Astrocyte of the hippocampus (primary cell): ENCODE measurements at regions not wholly inside any gene's neighbourhood (a gene's known extent, or its start where the extent isn't known, plus 50 kb on each side); places are given as distances from the start of the nearest gene placed in this dataset.
"Not testable (repeated sequence)": the region's sequence is repeated elsewhere in the genome, so short reads cannot be mapped to it uniquely, and the experiment has no call there.

Experiments used
- DNase-seq: peaks from one replicate; pipeline ENCODE4 v3.0.0; 2011; ENCODE audit warnings: low read depth, low spot score

DNA sequence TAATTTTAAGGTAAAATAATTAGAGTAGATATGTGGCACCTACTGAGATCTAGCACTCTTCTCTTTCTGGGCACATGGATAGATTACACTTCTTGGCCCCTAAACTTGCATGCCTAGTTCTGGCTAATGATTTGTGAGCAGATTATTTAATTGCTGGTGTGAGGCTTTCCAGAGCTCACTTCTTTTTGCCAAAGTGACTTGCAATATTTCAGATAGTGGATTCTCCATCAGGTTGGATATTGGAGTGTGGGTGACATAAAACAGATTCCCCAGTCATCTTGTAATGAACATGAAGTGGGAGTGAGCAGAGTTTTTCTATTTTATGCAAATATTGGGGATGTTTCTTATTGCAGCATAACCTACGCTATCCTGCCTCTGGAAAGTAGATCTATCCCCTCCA lies 247.9 kb downstream of the KLF5 start:
- no peak for DNase-seq

DNA sequence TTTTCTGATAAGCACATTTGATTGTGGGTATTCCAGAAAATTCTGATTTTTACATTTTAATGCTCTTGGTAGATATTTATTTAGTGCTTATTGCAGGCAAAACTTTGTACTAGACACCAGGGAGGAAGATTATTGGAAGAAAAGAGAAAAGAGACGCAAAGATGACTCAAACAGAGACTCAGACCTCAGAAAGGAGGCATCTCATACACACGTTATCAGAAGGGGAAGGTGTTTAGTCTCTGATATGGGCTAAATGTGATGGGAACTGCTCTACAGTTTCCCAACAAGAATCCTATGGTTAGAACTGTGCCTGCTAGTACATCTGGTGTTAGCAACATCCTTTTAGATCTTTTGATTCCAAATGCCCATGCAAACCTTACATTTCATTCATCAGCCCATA lies 245.6 kb downstream of the KLF5 start:
- DNase-seq = no peak

DNA sequence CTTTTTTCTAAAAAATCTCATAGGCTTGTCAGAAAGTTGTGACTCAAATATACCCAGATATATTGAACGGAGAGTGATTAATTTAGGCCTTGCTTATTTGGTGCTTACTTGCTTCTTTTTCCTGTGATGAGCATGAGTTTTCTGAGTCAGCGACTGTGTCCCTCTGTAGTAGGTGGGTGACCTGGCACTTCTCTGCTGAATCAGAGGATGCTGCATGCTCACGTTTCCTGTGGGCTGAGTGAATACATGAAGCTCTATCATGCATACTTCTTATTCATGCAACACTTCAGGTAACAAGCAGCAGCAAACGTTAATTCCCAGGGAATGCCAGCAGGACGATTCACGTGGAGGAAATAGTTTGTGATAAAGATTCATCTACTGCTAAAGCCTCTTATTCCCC lies 245.0 kb downstream of the KLF5 start:
- peak; percentile 24 for DNase-seq

DNA sequence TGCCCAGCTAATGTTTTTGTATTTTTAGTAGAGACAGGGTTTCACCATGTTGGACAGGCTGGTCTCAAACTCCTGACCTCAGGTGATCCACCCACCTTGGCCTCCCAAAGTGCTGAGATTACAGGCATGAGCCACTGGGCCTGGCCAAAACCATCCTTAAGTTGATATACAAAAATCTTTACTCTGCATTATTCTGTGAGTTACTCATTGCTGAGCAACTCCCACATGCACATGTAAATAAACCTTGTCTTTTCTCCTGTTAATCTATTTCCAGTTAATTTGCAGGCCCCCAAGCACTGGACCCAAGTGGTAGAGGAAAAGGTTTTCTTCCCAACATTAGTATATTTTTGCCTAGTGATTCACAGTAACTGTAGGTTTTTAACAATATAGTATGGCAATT lies 242.8 kb downstream of the KLF5 start:
- not testable (repeated sequence) for DNase-seq

DNA sequence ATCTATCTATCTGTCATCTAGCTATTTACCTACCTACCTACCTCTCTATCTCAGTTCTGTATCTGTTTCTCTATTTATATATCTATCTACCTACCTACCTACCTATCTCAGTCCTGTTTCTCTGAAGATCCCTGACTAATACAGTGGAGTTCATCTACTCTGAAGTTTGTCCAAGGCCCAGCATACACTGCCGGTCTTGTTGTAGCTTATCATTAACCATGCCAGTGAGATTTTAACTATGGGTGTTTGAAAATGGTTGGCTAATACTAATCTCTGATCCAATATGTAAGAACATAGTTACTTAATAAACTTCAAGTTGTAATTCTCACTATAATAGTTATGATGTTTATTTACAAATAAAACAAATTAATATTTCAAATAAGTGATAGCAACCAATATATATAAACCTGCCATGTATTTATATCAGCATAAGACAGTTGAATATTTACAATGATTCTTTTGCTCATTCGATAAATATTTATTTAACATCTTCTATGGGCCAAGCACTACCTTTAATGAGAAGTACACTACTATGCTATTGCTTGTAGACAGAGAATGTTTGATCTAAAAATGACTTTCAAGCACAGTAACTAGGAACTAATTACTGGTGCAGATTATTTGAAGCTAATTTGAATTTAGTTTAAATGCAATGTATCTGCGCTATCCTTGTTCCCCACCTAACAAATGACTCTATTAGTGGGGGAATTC lies 242.1 kb downstream of the KLF5 start:
- DNase-seq = no peak

DNA sequence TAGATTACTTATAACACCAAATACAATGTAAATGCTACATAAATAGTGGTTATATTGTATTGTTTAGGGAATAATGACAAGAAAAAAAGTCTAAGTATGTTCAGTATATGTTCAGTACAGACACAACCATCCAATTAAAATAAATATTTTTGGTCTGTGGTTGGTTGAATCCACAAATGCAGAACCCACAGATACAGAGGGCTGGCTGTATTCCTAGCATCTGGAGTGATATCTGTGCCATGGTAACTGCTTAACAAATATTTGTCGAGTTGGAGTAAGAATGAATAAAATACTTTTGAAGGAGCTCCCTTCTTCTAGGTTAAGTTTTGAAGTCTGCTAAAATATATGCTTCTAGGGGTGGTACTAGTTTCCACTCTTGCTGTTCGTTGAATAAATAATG lies 241.0 kb downstream of the KLF5 start:
- peak; percentile 70 for DNase-seq

DNA sequence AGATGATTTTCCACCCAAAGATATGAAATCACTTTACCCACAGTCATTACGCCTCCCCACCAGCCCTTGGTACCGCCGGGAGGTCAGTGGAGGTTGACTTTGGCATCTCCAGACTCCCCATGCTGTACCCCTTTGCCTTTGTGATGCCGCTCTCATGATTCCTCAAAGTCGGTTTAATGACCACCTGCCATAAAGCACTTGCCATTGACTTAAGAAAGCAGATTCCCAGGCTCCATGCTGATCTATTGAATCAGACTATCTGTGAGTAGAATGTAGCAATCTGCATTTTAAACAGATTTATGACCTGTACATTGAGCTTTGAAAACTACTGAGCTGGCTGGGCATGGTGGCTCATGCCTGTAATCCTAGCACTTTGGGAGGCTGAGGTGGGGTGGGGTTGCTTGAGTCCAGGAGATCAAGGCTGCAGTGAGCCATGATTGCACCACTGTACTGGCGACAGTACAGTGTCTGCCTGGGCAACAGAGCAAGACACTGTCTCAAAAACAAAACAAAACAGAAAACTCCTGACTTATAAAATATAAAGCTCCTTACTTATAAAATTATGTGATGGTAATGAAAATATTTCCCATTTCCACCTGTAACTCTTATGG lies 235.2 kb downstream of the KLF5 start:
- DNase-seq = no peak

DNA sequence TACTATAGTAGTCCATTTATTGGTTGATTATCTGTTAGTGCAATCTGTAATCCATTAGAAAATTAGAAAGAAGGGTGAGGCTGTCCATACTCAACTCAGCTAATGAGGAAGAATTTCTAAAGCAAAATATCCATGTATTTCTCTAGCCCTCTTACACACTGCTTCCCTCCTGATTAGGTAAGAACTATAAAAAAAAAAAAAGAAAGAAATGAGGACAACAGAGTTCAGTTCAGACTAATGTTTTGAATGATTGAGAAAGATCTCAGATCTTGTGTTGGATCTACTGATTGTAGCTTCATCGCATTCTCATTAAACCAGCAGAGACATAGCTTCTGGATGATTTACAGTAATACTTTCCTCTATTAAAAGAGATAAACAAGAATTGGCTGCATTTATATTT lies 233.3 kb downstream of the KLF5 start:
- no peak for DNase-seq

DNA sequence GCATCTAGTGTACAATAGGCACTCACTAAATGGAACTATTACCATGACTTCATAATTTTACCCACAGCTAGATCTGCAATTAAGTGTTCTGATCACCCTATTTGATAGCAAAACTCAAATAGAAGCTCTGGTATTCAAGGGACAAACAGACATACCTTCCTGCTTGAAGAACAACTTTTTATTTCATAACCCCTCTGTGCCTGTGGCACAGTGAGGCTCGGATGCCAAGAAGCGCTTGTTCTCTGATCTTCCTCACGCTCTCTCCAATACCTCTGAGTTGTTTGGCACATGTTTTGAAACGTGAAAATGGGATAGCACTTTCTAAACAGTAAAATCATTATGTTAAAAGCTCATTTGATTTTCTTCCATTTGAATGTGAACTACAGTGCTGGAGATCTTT lies 232.0 kb downstream of the KLF5 start:
- no peak for DNase-seq

DNA sequence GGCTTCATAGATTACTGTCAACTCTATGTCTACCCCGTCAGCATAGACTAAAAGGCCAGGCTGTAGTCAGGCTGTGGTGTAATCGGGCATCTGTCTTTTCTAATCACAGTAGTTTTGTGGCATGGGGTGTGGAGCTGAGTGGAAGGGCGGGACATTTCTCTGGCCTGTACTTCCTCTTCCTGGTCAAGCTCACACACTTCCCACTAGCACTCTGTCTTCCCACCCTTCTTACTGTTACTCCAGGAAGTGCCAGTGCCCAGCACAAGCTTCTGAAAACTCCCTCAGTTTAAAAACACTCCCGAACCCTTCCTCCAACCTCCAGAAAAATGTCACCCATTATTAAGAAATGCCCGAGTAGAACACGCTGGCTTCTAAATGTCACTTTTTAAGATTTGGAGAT lies 229.8 kb downstream of the KLF5 start:
- DNase-seq = no peak

DNA sequence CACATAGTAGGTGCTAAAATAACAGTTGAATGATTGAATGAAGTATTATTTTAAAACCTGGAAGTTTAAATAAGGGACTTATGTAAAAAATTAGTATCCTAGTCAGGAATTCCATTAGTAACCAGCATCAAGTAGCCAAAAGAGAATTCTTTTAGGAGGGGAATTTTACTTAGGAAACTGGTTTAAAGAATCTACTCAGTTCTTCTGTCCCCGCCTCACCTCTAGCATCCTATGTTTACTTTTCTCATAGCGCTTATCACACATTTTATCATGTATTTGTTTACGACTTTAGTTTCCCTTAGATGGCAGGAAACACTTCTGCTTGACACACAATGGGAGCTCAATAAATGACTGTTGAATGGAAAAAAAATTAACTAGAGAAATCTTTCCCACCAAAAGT lies 229.0 kb downstream of the KLF5 start:
- DNase-seq = no peak

DNA sequence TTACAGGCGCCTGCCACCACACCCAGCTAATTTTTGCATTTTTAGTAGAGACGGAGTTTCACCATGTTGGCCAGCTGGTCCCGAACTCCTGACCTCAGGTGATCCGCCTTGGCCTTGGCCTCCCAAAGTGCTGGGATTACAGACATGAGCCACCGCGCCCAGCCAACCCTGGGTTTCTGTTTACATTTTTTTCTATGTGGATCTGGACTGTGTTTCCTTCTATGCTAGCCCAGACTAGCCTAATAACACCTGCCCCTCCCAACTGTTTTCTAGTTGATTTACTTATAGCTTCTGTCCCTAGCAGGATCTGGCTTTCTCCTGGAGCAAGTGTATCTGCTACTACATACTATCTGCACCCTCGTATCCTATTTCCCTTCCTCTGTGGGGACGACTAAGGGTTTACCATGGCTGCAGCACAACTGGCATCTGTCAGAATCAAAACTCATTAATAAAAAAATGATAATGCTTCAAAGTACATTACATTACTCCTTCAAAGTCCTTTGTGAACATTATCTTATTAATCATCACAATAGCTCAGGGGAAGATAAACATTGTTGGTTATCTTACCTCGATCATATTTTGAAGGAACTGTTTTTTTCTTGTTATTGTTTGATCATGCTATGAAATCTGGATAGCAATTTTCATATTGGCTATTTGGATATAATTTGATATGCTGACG lies 228.3 kb downstream of the KLF5 start:
- no peak for DNase-seq

DNA sequence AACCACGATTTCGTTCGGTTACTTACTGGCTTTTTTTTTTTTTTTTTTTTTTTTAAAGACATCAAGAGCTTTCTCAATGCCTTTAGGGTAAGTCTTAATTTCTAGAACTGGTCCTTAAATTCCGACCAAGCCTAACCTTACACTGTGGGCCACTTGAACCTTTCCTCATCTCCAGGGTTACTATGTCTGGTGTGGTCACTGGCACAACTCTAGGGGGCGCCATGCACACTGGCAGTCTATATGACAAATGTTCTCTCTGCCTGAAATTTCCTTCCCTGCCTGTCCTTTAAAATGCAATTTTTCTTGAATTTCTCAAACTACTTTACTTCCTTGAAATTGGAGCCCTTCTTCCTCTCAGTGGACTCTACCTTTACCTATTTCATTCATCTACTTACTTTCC lies 227.4 kb downstream of the KLF5 start:
- no peak for DNase-seq

DNA sequence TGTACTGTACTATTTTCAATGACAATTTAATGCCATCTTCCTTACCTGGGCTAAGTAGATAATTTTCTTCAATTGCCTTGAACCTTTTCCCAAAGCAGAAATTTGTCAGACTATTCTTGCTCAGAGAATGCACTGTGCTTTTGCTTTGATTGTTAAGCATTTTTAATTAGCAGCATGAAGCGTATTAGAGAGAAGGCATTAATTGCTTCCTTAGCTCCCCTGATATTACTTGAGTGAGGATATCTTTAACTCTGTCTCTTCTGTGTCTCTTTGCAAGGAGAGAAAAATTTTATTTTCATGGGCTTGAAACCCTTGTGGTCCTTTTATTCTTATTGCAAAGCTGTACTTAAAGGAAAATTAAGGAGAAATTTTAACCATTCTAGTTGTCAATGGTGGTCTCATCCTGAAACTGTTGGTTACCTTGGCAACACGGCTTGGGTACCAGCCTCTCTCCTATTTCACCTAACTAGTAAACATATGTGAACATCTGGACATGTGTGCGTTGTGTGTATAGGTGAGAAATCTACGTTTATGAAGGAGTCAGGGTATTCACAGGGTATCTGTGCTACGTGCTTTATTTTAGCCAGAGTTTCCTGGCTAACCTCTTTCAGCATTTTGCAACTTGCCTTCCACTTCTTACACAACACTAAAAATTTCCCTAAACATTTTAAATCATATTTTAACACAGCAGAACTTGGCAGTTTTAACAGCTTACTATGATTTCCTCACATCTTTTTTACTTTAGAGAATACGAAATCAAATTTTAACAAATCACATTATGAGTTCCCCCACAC lies 225.5 kb downstream of the KLF5 start:
- DNase-seq = no peak

DNA sequence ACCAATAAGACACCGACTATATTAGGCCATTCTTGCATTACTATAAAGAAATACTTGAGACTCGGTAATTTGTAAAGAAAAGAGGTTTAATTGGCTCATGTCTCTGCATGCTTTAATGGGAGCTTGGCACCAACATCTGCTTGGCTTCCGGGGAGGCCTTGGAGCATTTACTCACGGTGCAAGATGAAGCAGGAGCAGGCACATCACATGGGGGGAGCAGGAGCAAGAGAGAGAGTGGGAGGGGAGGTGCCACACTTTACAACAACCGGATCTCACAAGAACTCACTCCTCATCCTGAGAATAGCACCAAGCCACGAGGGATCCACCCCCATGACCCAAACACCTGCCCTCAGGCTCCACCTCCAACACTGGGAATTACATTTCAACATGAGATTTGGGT lies 224.8 kb downstream of the KLF5 start:
- no peak for DNase-seq

DNA sequence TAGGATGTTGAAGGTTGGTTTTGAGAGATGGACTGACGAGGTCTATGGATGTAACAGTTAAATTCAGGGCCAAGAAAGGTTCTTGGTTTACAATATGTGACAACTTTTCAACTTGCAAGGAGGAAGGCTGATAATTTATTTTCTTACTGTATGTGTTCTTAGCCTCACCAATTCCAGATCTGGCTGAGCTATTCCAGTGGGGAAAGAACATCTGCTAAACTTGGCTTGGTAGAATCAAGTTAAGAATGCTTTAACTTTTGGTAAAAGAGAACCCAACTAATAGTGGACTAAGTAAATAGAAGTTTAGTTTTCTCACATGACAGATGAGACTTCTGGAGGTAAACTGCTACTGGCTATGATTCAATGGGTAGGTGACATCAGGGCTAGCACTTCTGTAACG lies 222.9 kb downstream of the KLF5 start:
- DNase-seq = no peak

DNA sequence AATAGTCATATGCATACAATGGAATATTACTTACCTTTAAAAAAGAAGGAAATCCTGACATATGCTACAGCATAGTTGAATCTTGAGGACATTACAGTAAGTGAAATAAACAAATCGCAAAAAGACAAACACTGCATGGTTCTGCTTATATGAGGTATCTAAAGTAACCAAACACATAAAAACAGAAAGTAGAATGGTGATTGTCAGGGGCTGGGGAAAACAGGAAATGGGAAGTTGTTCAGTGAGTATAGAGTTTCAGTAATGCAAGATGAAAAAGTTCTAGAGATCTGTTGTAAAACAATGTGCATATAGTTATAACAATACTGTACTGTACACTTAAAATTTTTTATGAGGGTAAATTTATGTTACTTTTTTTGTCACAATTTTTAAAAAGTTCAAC lies 219.4 kb downstream of the KLF5 start:
- DNase-seq = no peak

DNA sequence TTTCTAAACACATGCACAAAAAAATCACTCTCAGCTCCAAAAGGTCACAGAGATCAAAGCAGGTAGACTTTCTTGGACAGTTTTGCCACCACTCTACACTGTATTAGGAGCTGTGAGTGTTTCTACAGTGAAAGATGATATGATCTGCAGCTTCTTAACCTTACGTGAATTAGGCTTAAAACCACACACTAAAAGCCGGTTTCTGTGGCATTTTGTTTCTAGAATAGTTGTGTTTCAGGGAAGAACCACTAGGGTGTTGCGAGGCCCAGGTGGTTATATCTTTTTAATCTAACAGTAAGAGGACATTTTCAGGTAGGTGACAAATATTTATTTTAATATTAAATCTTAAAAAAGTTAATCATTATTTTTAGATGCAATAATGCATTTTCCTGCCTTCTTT lies 216.4 kb downstream of the KLF5 start:
- no peak for DNase-seq

DNA sequence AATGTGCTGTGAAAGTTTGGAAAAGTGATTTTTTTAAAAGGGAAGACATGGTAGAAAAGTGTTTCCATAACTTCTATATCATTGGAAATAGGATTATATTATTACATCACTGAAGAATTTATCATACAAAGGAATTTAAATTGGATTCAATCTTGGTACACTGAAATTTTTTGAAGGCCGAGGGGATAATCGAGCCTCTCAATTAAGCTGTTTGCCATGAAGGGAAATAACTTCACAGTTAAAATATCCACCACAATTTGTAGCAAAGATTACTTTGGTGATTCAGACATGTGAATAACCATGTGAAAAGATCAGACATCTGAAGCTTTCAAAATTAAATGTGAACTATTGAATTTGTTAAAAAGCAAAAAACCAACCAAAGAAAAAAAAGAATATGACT lies 215.3 kb downstream of the KLF5 start:
- DNase-seq = peak; percentile 53

DNA sequence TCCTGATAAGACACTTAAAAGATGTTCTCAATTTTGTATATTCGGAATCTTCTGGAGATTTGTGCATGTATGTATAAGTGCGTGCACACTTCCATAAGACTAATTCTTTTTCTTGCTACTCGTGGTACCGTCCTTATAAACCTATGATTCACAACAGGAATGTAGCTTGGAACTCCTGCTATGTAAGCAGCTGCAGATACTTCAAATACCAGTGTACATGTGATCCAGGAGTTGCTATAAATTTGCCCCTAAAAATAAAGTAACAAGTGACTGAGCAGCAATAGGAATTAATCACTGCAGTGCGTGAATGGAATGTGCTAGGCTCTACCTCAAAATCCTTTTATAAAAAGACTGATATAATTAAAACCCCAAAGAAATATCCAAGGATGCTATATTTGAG lies 214.9 kb downstream of the KLF5 start:
- peak; percentile 86 for DNase-seq

DNA sequence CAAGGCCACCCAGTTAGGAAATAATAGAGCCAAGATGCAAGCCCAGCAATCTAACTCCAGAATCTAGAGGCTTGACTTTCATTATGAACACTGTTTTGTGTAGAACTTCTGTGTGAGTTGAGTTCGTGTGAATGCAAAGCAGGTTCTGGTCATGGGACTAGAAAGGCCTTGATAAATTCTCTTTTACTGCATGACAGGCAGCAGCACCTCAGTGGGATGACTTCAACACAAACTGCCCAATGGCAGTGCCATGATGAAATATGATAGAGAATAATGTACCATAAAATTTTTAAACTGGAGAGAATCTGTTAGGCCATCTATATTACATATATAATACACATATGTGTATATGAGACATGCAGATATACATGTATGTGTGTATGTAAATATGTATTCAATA lies 214.5 kb downstream of the KLF5 start:
- DNase-seq = no peak

DNA sequence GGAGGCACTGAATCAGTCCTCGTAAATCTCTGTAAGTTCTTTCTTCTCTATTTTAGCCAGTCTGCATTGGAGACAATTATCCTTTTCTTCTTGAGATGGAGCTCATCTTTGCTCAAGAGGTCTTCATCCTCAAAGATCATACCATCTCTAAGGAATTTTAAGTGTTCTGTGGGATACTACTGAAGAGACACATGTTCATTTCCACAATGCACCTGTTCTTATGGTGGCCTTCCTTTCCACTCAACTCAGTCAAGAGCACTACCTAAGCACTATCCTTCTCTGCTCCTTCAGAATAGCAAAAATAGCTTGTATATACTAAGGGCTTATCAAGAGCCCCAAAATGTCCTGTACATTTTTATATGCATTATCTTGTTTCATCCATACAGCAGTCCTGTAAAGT lies 214.0 kb downstream of the KLF5 start:
- DNase-seq = no peak
